T-cell (primary cell): ENCODE measurements at regions not wholly inside any gene's neighbourhood (a gene's known extent, or its start where the extent isn't known, plus 50 kb on each side); places are given as distances from the start of the nearest gene placed in this dataset.

Experiments used
- ATAC-seq, 4 experiments: fragments of 200-7000 bp in 3 of 4; fragments of 150-1000 bp in 1 of 4; cut with Tn5 transposase; replicated peaks in 1 of 4; 1 replicate in 3 of 4; 2 replicates in 1 of 4; pipeline ENCODE4 v1.10.0; 2021; ENCODE audit warnings: moderate library complexity in 3 of 4, mild to moderate bottlenecking in 2 of 4, moderate number of reproducible peaks in 1 of 4
- CTCF ChIA-PET, 2 donors: fragments of 300-600 bp; sonication (Branson Sonifier 250); formaldehyde crosslinking; loops; one replicate each; lab custom pipeline; 2022; ENCODE audit warnings: antibody characterized with exemption in 2 of 2; lab: Charles Lee
- POLR2A ChIA-PET, 2 donors: fragments of 300-600 bp; sonication (Branson Sonifier 250); formaldehyde crosslinking; loops; one replicate each; lab custom pipeline; 2022; ENCODE audit warnings: antibody characterized with exemption in 2 of 2; lab: Charles Lee
- DNase-seq, 35 experiments: peaks; one replicate each; pipeline versions ENCODE4 v3.0.0 to v3.0.0-alpha.2; 2013 to 2023
- H3K27ac ChIP-seq: one replicate; pipeline ENCODE4 v1.5.1; 2013; ENCODE audit warnings: low read length
- H3K27me3 ChIP-seq, 2 experiments: replicated peaks in 1 of 2; 1 replicate in 1 of 2; 2 replicates in 1 of 2; pipeline versions ENCODE4 v1.6.1 to v1.7.0; 2013; ENCODE audit warnings: low read length in 1 of 2, mixed read lengths in 1 of 2; ENCODE audit not compliant: control insufficient read depth in 2 of 2, insufficient read depth in 2 of 2; ENCODE audit errors: extremely low read depth in 1 of 2
- H3K36me3 ChIP-seq, 2 donors: 1 replicate in 1 of 2; 2 replicates in 1 of 2; pipeline versions ENCODE4 v1.6.1 to v1.7.0; 2013; ENCODE audit warnings: low read length in 1 of 2; ENCODE audit not compliant: control insufficient read depth in 2 of 2, insufficient read depth in 1 of 2; ENCODE audit errors: extremely low read depth in 1 of 2
- H3K4me1 ChIP-seq, 2 experiments: 1 replicate in 1 of 2; 2 replicates in 1 of 2; pipeline versions ENCODE4 v1.6.1 to v1.7.0; 2013; ENCODE audit warnings: low read length in 2 of 2, mixed read lengths in 1 of 2; ENCODE audit not compliant: insufficient read depth in 2 of 2, control insufficient read depth in 1 of 2; ENCODE audit errors: extremely low read depth in 1 of 2
- H3K4me3 ChIP-seq, 2 donors: 1 replicate in 1 of 2; 2 replicates in 1 of 2; pipeline versions ENCODE4 v1.5.1 to v1.7.0; 2013; ENCODE audit warnings: mild to moderate bottlenecking in 2 of 2, low read length in 1 of 2, moderate library complexity in 1 of 2; ENCODE audit not compliant: control insufficient read depth in 1 of 2; ENCODE audit errors: extremely low read depth in 1 of 2
- H3K9me3 ChIP-seq: 2 replicates; pipeline ENCODE4 v1.7.0; 2013
- H3K27ac Mint-ChIP-seq, 2 donors: one replicate each; pipeline ENCODE4 v1.8.0; 2020 to 2021; ENCODE audit warnings: mild to moderate bottlenecking in 2 of 2, mixed read lengths in 2 of 2
- H3K27me3 Mint-ChIP-seq, 2 donors: one replicate each; pipeline ENCODE4 v1.8.0; 2021 to 2022; ENCODE audit warnings: mixed read lengths in 2 of 2
- H3K36me3 Mint-ChIP-seq: one replicate; pipeline ENCODE4 v1.8.0; 2021; ENCODE audit warnings: mixed read lengths
- H3K4me1 Mint-ChIP-seq, 3 donors: one replicate each; pipeline ENCODE4 v1.8.0; 2020 to 2022; ENCODE audit warnings: mixed read lengths in 3 of 3, mild to moderate bottlenecking in 1 of 3
- H3K4me3 Mint-ChIP-seq, 3 donors: one replicate each; pipeline ENCODE4 v1.8.0; 2020 to 2022; ENCODE audit warnings: mild to moderate bottlenecking in 3 of 3, mixed read lengths in 3 of 3, moderate library complexity in 3 of 3
- H3K9me3 Mint-ChIP-seq, 3 donors: one replicate each; pipeline ENCODE4 v1.8.0; 2020 to 2022; ENCODE audit warnings: mixed read lengths in 3 of 3
- WGBS: methylation state at CpG from one replicate; pipeline ENCODE4 v1.1.5; 2013; ENCODE audit warnings: missing lambda C conversion rate; ENCODE audit not compliant: insufficient coverage; 5-methylcytosine and 5-hydroxymethylcytosine counted together

- Mint-ChIP-seq H3K9me3 (peaks cover 0 to 3% (median 3%) of the 10 kb centered on the region in 3 donors), H3K27ac (no peak overlapping the region), H3K4me3 (no peak overlapping the region), H3K36me3 (no peaks in the 10 kb centered on the region), H3K4me1 (peaks cover 3 to 4% (median 3%) of the 10 kb centered on the region in 3 donors), H3K27me3 (peaks cover 59 to 63% of the 10 kb centered on the region in 2 donors)
- no peak overlapping the region for H3K4me3 ChIP-seq
- H3K36me3 ChIP-seq, result no peaks in the 10 kb centered on the region
- no peak overlapping the region for H3K27ac ChIP-seq
- ATAC-seq, result no peak
- H3K9me3 ChIP-seq, result no peaks in the 10 kb centered on the region
- WGBS, result 83% methylated on average over 1 of the region's 6 CpGs
- peaks cover 3 to 67% of the 10 kb centered on the region in 2 experiments for H3K27me3 ChIP-seq
- no peak for DNase-seq
- ChIA-PET CTCF (interaction anchor here in 1 of 2 donors (0.6 kb wide), 1 partner anchor 62 kb away, joined by 3 read pairs; no protein-coding TSS in a partner anchor), POLR2A (no interaction called here)
- H3K4me1 ChIP-seq, result no peaks in the 10 kb centered on the region
These were observed 56.7 kb upstream of the CTNNA1 start for GRCh38 chr5:138696501-138696900.

- peaks cover 3 to 69% of the 10 kb centered on the region in 2 experiments for H3K27me3 ChIP-seq
- Mint-ChIP-seq H3K27ac (no peak overlapping the region), H3K27me3 (peaks cover 55 to 64% of the 10 kb centered on the region in 2 donors), H3K9me3 (peaks cover 0 to 4% (median 3%) of the 10 kb centered on the region in 3 donors), H3K4me3 (no peak overlapping the region), H3K36me3 (no peaks in the 10 kb centered on the region), H3K4me1 (peaks cover 3 to 5% (median 3%) of the 10 kb centered on the region in 3 donors)
- no peaks in the 10 kb centered on the region for H3K4me1 ChIP-seq
- H3K4me3 ChIP-seq, result no peak overlapping the region
- ATAC-seq, result no peak
- DNase-seq, result no peak
- H3K36me3 ChIP-seq, result no peaks in the 10 kb centered on the region
- CTCF ChIA-PET, result interaction anchor here in 1 of 2 donors (0.6 kb wide), 2 partner anchors 24 to 61 kb away, joined by 3 to 5 read pairs; no protein-coding TSS in a partner anchor
- WGBS, result 100% methylated on average over 1 of the region's 3 CpGs
- H3K27ac ChIP-seq, result no peak overlapping the region
- H3K9me3 ChIP-seq, result no peaks in the 10 kb centered on the region
- POLR2A ChIA-PET, result no interaction called here
These were observed 57.4 kb upstream of the CTNNA1 start for GRCh38 chr5:138695781-138696180.

- H3K4me3 Mint-ChIP-seq, result no peak overlapping the region
- no peaks in the 10 kb centered on the region for H3K36me3 Mint-ChIP-seq
- peaks cover 3 to 60% of the 10 kb centered on the region in 2 experiments for H3K27me3 ChIP-seq
- H3K4me1 ChIP-seq, result no peaks in the 10 kb centered on the region
- no peaks in the 10 kb centered on the region for H3K9me3 ChIP-seq
- CTCF ChIA-PET, result no interaction called here
- ATAC-seq, result no peak
- DNase-seq, result no peak
- peaks cover 3 to 5% (median 3%) of the 10 kb centered on the region in 3 donors for H3K4me1 Mint-ChIP-seq
- no peak overlapping the region for H3K4me3 ChIP-seq
- H3K27ac Mint-ChIP-seq, result no peak overlapping the region
- peaks cover 47 to 61% of the 10 kb centered on the region in 2 donors for H3K27me3 Mint-ChIP-seq
- H3K36me3 ChIP-seq, result no peaks in the 10 kb centered on the region
- 100% methylated on average over 1 of the region's 3 CpGs for WGBS
- H3K27ac ChIP-seq, result no peak overlapping the region
- H3K9me3 Mint-ChIP-seq, result peaks cover 0 to 4% (median 3%) of the 10 kb centered on the region in 3 donors
- POLR2A ChIA-PET, result no interaction called here
These were observed 59.1 kb upstream of the CTNNA1 start for GRCh38 chr5:138694146-138694545.

- Mint-ChIP-seq H3K27ac (no peak overlapping the region), H3K9me3 (peaks cover 0 to 9% (median 3%) of the 10 kb centered on the region in 3 donors), H3K4me3 (no peak overlapping the region), H3K36me3 (no peaks in the 10 kb centered on the region), H3K4me1 (peaks cover 3 to 5% (median 3%) of the 10 kb centered on the region in 3 donors), H3K27me3 (peaks cover 48 to 63% of the 10 kb centered on the region in 2 donors)
- ATAC-seq (no peak), DNase-seq (no peak)
- H3K4me1 ChIP-seq, result no peaks in the 10 kb centered on the region
- no peak overlapping the region for H3K4me3 ChIP-seq
- H3K9me3 ChIP-seq, result no peaks in the 10 kb centered on the region
- H3K36me3 ChIP-seq, result no peaks in the 10 kb centered on the region
- H3K27ac ChIP-seq, result no peak overlapping the region
- POLR2A ChIA-PET, result interaction anchor here in 1 of 2 donors (0.6 kb wide), 1 partner anchor 114 kb away, joined by 3 read pairs; no protein-coding TSS in a partner anchor
- H3K27me3 ChIP-seq, result peaks cover 3 to 59% of the 10 kb centered on the region in 2 experiments
- CTCF ChIA-PET, result interaction anchor here in 1 of 2 donors (0.7 kb wide), 1 partner anchor 92 kb away, joined by 3 read pairs; no protein-coding TSS in a partner anchor
These were observed 60.9 kb upstream of the CTNNA1 start for GRCh38 chr5:138692370-138692769.

- Mint-ChIP-seq H3K27me3 (peaks cover 50 to 72% of the 10 kb centered on the region in 2 donors), H3K27ac (no peak overlapping the region), H3K9me3 (peaks cover 5 to 17% (median 9%) of the 10 kb centered on the region in 3 donors), H3K4me3 (no peak overlapping the region), H3K4me1 (peaks cover 1 to 3% (median 2%) of the 10 kb centered on the region in 3 donors), H3K36me3 (no peaks in the 10 kb centered on the region)
- Histone ChIP-seq H3K9me3 (no peaks in the 10 kb centered on the region), H3K4me3 (no peak overlapping the region), H3K27ac (no peak overlapping the region), H3K4me1 (no peaks in the 10 kb centered on the region), H3K27me3 (peaks cover 2 to 31% of the 10 kb centered on the region in 2 experiments), H3K36me3 (no peaks in the 10 kb centered on the region)
- ATAC-seq (no peak), DNase-seq (no peak)
- POLR2A ChIA-PET, result no interaction called here
- CTCF ChIA-PET, result no interaction called here
- 19% methylated on average over 2 of the region's 4 CpGs for WGBS
These were observed 66.6 kb upstream of the CTNNA1 start for GRCh38 chr5:138686668-138687067.

- peaks cover 51 to 70% of the 10 kb centered on the region in 2 donors for H3K27me3 Mint-ChIP-seq
- H3K27ac Mint-ChIP-seq, result no peak overlapping the region
- Histone ChIP-seq H3K4me3 (no peak overlapping the region), H3K27ac (no peak overlapping the region), H3K9me3 (no peaks in the 10 kb centered on the region), H3K36me3 (no peaks in the 10 kb centered on the region), H3K27me3 (peaks cover 2 to 28% of the 10 kb centered on the region in 2 experiments), H3K4me1 (no peaks in the 10 kb centered on the region)
- no peaks in the 10 kb centered on the region for H3K4me1 Mint-ChIP-seq
- 50% methylated on average over 1 of the region's 2 CpGs for WGBS
- H3K9me3 Mint-ChIP-seq, result peaks cover 4 to 14% (median 9%) of the 10 kb centered on the region in 3 donors
- DNase-seq (no peak), ATAC-seq (no peak)
- POLR2A ChIA-PET, result no interaction called here
- no peaks in the 10 kb centered on the region for H3K36me3 Mint-ChIP-seq
- H3K4me3 Mint-ChIP-seq, result no peak overlapping the region
- CTCF ChIA-PET, result no interaction called here
These were observed 68.0 kb upstream of the CTNNA1 start for GRCh38 chr5:138685193-138685745.
